ENCODE measurements at regions not wholly inside any gene's neighbourhood (a gene's known extent, or its start where the extent isn't known, plus 50 kb on each side); places are given as distances from the start of the nearest gene placed in this dataset.

- Mint-ChIP-seq H3K4me1 (ENCODE audit: low read depth) (peaks cover 7% of the 10 kb centered on the region), H3K9me3 (ENCODE audit: low read depth) (peaks cover 13% of the 10 kb centered on the region), H3K4me3 (ENCODE audit: low read depth) (no peak overlapping the region), H3K27ac (no peak overlapping the region), H3K27me3 (no peaks in the 10 kb centered on the region), H3K36me3 (ENCODE audit: insufficient read depth) (no peaks in the 10 kb centered on the region)
- no peak for DNase-seq (ENCODE audit: low spot score, unreplicated experiment)
- TF ChIP-seq CTCF (IDR thresholded peaks at IDR 0.05; ENCODE audit: unreplicated experiment): no peak
Measured at GRCh38 chrX:17247144-17247543, 127.9 kb upstream of the NHS start.

GRCh38 chrX:17262123-17262522, 112.9 kb upstream of the NHS start:
- H3K27ac Mint-ChIP-seq: no peak overlapping the region
- no peak for DNase-seq (ENCODE audit: low spot score, unreplicated experiment)
- H3K36me3 Mint-ChIP-seq (ENCODE audit: insufficient read depth): peaks cover 6% of the 10 kb centered on the region
- peaks cover 33% of the 10 kb centered on the region for H3K9me3 Mint-ChIP-seq (ENCODE audit: low read depth)
- TF ChIP-seq CTCF (IDR thresholded peaks at IDR 0.05; ENCODE audit: unreplicated experiment): no peak
- H3K4me1 Mint-ChIP-seq (ENCODE audit: low read depth): no peaks in the 10 kb centered on the region
- H3K4me3 Mint-ChIP-seq (ENCODE audit: low read depth): no peak overlapping the region
- H3K27me3 Mint-ChIP-seq: no peaks in the 10 kb centered on the region

- no peak overlapping the region for H3K27ac Mint-ChIP-seq
- H3K36me3 Mint-ChIP-seq (ENCODE audit: insufficient read depth): peaks cover 6% of the 10 kb centered on the region
- peaks cover 3% of the 10 kb centered on the region for H3K27me3 Mint-ChIP-seq
- no peak for DNase-seq (ENCODE audit: low spot score, unreplicated experiment)
- no peaks in the 10 kb centered on the region for H3K4me1 Mint-ChIP-seq (ENCODE audit: low read depth)
- H3K4me3 Mint-ChIP-seq (ENCODE audit: low read depth): no peak overlapping the region
- no peak for TF ChIP-seq CTCF (IDR thresholded peaks at IDR 0.05; ENCODE audit: unreplicated experiment)
- peaks cover 25% of the 10 kb centered on the region for H3K9me3 Mint-ChIP-seq (ENCODE audit: low read depth)
Measured at GRCh38 chrX:17266136-17266535, 108.9 kb upstream of the NHS start.

GRCh38 chrX:17278961-17279360, 96.0 kb upstream of the NHS start:
- Mint-ChIP-seq H3K27me3 (peaks cover 7% of the 10 kb centered on the region), H3K4me3 (ENCODE audit: low read depth) (no peak overlapping the region), H3K4me1 (ENCODE audit: low read depth) (peaks cover 3% of the 10 kb centered on the region), H3K36me3 (ENCODE audit: insufficient read depth) (peaks cover 2% of the 10 kb centered on the region), H3K9me3 (ENCODE audit: low read depth) (peaks cover 8% of the 10 kb centered on the region), H3K27ac (no peak overlapping the region)
- DNase-seq (ENCODE audit: low spot score, unreplicated experiment): no peak
- TF ChIP-seq CTCF (IDR thresholded peaks at IDR 0.05; ENCODE audit: unreplicated experiment): no peak

- peaks cover 3% of the 10 kb centered on the region for H3K4me1 Mint-ChIP-seq (ENCODE audit: low read depth)
- H3K27ac Mint-ChIP-seq: no peak overlapping the region
- DNase-seq (ENCODE audit: low spot score, unreplicated experiment): no peak
- peaks cover 7% of the 10 kb centered on the region for H3K27me3 Mint-ChIP-seq
- no peak overlapping the region for H3K4me3 Mint-ChIP-seq (ENCODE audit: low read depth)
- peaks cover 7% of the 10 kb centered on the region for H3K9me3 Mint-ChIP-seq (ENCODE audit: low read depth)
- no peak for TF ChIP-seq CTCF (IDR thresholded peaks at IDR 0.05; ENCODE audit: unreplicated experiment)
- peaks cover 1% of the 10 kb centered on the region for H3K36me3 Mint-ChIP-seq (ENCODE audit: insufficient read depth)
Measured at GRCh38 chrX:17285983-17286382, 89.0 kb upstream of the NHS start.

All from progenitor cell of endocrine pancreas (in vitro differentiated cells).